WTC11 (cell line): ENCODE measurements at regions not wholly inside any gene's neighbourhood (a gene's known extent, or its start where the extent isn't known, plus 50 kb on each side); places are given as distances from the start of the nearest gene placed in this dataset.

ENCODE experiments used
- ATAC-seq: fragments of 200-7000 bp; cut with Tn5 transposase; 2 replicates; pipeline ENCODE4 v1.10.0; 2021; ENCODE audit warnings: mild to moderate bottlenecking, moderate library complexity
- CTCF ChIA-PET: fragments of 300-600 bp; sonication (Branson Sonifier 250); formaldehyde crosslinking; loops from one replicate; lab custom pipeline; 2021; ENCODE audit warnings: antibody characterized with exemption; lab: Charles Lee
- POLR2A ChIA-PET: fragments of 350-600 bp; sonication (Branson Sonifier 250); formaldehyde crosslinking; loops from one replicate; lab custom pipeline; 2021; ENCODE audit warnings: antibody characterized with exemption; lab: Charles Lee
- DNase-seq: peaks from one replicate; pipeline ENCODE4 v3.0.0; 2021; ENCODE audit warnings: low spot score
- H3K27ac Mint-ChIP-seq: 2 replicates; pipeline ENCODE4 v1.8.0; 2021; ENCODE audit warnings: mixed read lengths
- H3K27me3 Mint-ChIP-seq: 2 replicates; pipeline ENCODE4 v1.8.0; 2021; ENCODE audit warnings: low read depth, mild to moderate bottlenecking, moderate library complexity, mixed read lengths
- H3K36me3 Mint-ChIP-seq: 2 replicates; pipeline ENCODE4 v1.8.0; 2021; ENCODE audit warnings: mixed read lengths
- H3K4me1 Mint-ChIP-seq: 2 replicates; pipeline ENCODE4 v1.8.0; 2022; ENCODE audit warnings: mixed read lengths
- H3K4me3 Mint-ChIP-seq: 2 replicates; pipeline ENCODE4 v1.8.0; 2021; ENCODE audit warnings: mild to moderate bottlenecking, moderate library complexity, mixed read lengths
- H3K9me3 Mint-ChIP-seq: 2 replicates; pipeline ENCODE4 v1.8.0; 2021; ENCODE audit warnings: mixed read lengths
- CBFB ChIP-seq: sonication (generic); formaldehyde crosslinking; IDR thresholded peaks from 2 replicates; pipeline ENCODE4 v1.8.1; 2022; ENCODE audit warnings: mild to moderate bottlenecking, low read depth, missing genetic modification reagents
- CREB1 ChIP-seq: sonication (generic); formaldehyde crosslinking; IDR thresholded peaks from 2 replicates; pipeline ENCODE4 v1.8.0; 2023; ENCODE audit warnings: mild to moderate bottlenecking, missing genetic modification reagents
- FOXK1 ChIP-seq: sonication (generic); formaldehyde crosslinking; IDR thresholded peaks from 2 replicates; pipeline ENCODE4 v1.8.0; 2022; ENCODE audit warnings: mild to moderate bottlenecking, moderate library complexity, missing genetic modification reagents
- FOXP1 ChIP-seq: sonication (generic); formaldehyde crosslinking; IDR thresholded peaks from 2 replicates; pipeline ENCODE4 v1.8.0; 2022; ENCODE audit warnings: missing genetic modification reagents, mild to moderate bottlenecking, moderate library complexity, borderline replicate concordance
- KAT7 ChIP-seq: sonication (generic); formaldehyde crosslinking; IDR thresholded peaks from 2 replicates; pipeline ENCODE4 v1.8.1; 2023; ENCODE audit warnings: missing genetic modification reagents, mild to moderate bottlenecking, borderline replicate concordance
- NFATC4 ChIP-seq: fragments of 250-450 bp; sonication (Bioruptor Pico); IDR thresholded peaks from 2 replicates; pipeline ENCODE4 v1.9.0; 2021; ENCODE audit warnings: mild to moderate bottlenecking
- ZNF138 ChIP-seq: sonication (generic); formaldehyde crosslinking; conservative IDR thresholded peaks from 2 replicates; pipeline ENCODE4 v1.8.1; 2022; ENCODE audit warnings: mild to moderate bottlenecking, moderate library complexity, missing genetic modification reagents
- ZNF232 ChIP-seq: sonication (generic); formaldehyde crosslinking; IDR thresholded peaks from 2 replicates; pipeline ENCODE4 v1.8.0; 2022; ENCODE audit warnings: mild to moderate bottlenecking, missing genetic modification reagents
- ZNF396 ChIP-seq: fragments of 250-450 bp; sonication (Bioruptor Pico); IDR thresholded peaks from 2 replicates; pipeline ENCODE4 v1.8.0; 2021; ENCODE audit warnings: mild to moderate bottlenecking, moderate library complexity, borderline replicate concordance
- ZNF416 ChIP-seq: fragments of 250-450 bp; sonication (Bioruptor Pico); IDR thresholded peaks from 2 replicates; pipeline ENCODE4 v1.9.0; 2021; ENCODE audit warnings: mild to moderate bottlenecking, inconsistent platforms
- ZNF423 ChIP-seq: fragments of 250-450 bp; sonication (Bioruptor Pico); IDR thresholded peaks from 2 replicates; pipeline ENCODE4 v2.1.2; 2022; ENCODE audit warnings: mild to moderate bottlenecking, moderate library complexity
- TF ChIP-seq, protein P1 (sequence below): sonication (generic); formaldehyde crosslinking; conservative IDR thresholded peaks from 2 replicates; pipeline ENCODE4 v1.8.1; 2022; ENCODE audit warnings: mild to moderate bottlenecking, missing genetic modification reagents
- TF ChIP-seq, protein P2 (sequence below): sonication (generic); formaldehyde crosslinking; IDR thresholded peaks from 2 replicates; pipeline ENCODE4 v1.8.1; 2022; ENCODE audit warnings: mild to moderate bottlenecking, moderate library complexity, missing genetic modification reagents
- TF ChIP-seq, protein P3 (sequence below): fragments of 250-450 bp; sonication (Bioruptor Pico); IDR thresholded peaks from 2 replicates; pipeline ENCODE4 v1.9.0; 2021; ENCODE audit warnings: mild to moderate bottlenecking
- TF ChIP-seq, protein P4 (sequence below): sonication (generic); formaldehyde crosslinking; IDR thresholded peaks from 2 replicates; pipeline ENCODE4 v1.8.1; 2023; ENCODE audit warnings: mild to moderate bottlenecking, moderate library complexity, missing genetic modification reagents
- TF ChIP-seq, protein P5 (sequence below): sonication (generic); formaldehyde crosslinking; IDR thresholded peaks from 2 replicates; pipeline ENCODE4 v1.8.1; 2022; ENCODE audit warnings: missing genetic modification reagents, borderline replicate concordance
- TF ChIP-seq, protein P6 (sequence below): fragments of 250-450 bp; sonication (Bioruptor Pico); IDR thresholded peaks from 2 replicates; pipeline ENCODE4 v2.1.2; 2022; ENCODE audit warnings: mild to moderate bottlenecking, moderate library complexity
- TF ChIP-seq, protein P7 (sequence below): sonication (generic); formaldehyde crosslinking; IDR thresholded peaks from 2 replicates; pipeline ENCODE4 v1.8.1; 2023; ENCODE audit warnings: mild to moderate bottlenecking, missing genetic modification reagents, moderate library complexity
- TF ChIP-seq, protein P8 (sequence below): fragments of 250-450 bp; sonication (Bioruptor Pico); conservative IDR thresholded peaks from 2 replicates; pipeline ENCODE4 v1.9.0; 2021; ENCODE audit warnings: mild to moderate bottlenecking
- TF ChIP-seq, protein P9 (sequence below): sonication (generic); formaldehyde crosslinking; IDR thresholded peaks from 2 replicates; pipeline ENCODE4 v1.8.0; 2023; ENCODE audit warnings: missing genetic modification reagents

DNA sequence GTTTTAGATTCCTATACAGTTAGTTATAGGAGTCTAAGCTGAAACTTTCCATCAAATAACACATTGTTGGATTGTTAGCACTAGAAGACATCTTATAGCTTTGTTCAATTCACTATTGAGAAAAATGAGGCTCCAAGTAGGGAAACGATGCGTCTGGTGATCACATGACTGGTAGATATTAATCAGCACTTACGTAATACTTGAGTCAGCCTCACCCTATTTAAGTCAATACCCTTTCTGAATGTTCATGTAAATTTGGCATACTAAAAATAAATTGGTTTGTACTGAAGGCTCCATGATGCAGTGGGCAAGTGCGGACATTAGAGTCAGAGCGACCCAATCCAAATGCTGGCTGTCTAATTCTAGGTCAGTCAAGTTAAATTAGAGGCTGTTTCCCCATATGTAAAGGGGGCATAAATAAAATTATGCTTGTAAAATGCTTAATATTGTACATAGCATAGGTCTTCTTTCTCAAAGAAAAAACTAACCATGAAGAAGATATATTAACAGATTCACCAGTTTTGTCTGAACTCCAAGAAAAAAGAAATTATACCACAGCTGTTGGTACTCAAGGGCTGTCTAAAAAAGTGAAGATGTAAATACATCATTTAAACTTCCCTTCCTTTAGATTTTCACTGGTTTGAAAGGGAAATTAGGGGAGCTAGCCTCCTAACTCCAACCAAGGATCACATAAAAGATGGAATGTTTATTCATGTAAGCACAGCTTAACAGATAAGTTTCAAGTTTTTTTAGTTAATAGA, 406.6 kb upstream of the TLE4 start:
- DNase-seq (no peak), ATAC-seq (no peak)
- Mint-ChIP-seq H3K27me3 (no peaks in the 10 kb centered on the region), H3K36me3 (no peaks in the 10 kb centered on the region), H3K27ac (no peak overlapping the region), H3K9me3 (peaks cover 5% of the 10 kb centered on the region; the same call in 1 of the 2 replicates), H3K4me3 (no peak overlapping the region), H3K4me1 (no peaks in the 10 kb centered on the region)
- ChIA-PET CTCF (interaction anchor here (1.2 kb wide), 1 partner anchor 31 kb away, joined by 4 read pairs; no protein-coding TSS in a partner anchor), POLR2A (no interaction called here)
- TF ChIP-seq CBFB (CRISPR knock-in tag) (no peak), ZNF138 (no peak), FOXP1 (CRISPR knock-in tag) (no peak), ZNF232 (CRISPR knock-in tag) (no peak), CREB1 (CRISPR knock-in tag) (no peak), ZNF423 (CRISPR knock-in tag) (no peak), FOXK1 (no peak), NFATC4 (CRISPR knock-in tag) (no peak), ZNF416 (no peak), ZNF396 (CRISPR knock-in tag) (no peak), KAT7 (no peak)
- TF ChIP-seq, protein P1, sequence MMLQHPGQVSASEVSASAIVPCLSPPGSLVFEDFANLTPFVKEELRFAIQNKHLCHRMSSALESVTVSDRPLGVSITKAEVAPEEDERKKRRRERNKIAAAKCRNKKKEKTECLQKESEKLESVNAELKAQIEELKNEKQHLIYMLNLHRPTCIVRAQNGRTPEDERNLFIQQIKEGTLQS, result no peak
- TF ChIP-seq, protein P2, sequence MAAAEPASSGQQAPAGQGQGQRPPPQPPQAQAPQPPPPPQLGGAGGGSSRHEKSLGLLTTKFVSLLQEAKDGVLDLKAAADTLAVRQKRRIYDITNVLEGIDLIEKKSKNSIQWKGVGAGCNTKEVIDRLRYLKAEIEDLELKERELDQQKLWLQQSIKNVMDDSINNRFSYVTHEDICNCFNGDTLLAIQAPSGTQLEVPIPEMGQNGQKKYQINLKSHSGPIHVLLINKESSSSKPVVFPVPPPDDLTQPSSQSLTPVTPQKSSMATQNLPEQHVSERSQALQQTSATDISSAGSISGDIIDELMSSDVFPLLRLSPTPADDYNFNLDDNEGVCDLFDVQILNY (CRISPR knock-in tag), result no peak
- TF ChIP-seq, protein P3, sequence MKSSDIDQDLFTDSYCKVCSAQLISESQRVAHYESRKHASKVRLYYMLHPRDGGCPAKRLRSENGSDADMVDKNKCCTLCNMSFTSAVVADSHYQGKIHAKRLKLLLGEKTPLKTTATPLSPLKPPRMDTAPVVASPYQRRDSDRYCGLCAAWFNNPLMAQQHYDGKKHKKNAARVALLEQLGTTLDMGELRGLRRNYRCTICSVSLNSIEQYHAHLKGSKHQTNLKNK (CRISPR knock-in tag), result no peak
- TF ChIP-seq, protein P4, sequence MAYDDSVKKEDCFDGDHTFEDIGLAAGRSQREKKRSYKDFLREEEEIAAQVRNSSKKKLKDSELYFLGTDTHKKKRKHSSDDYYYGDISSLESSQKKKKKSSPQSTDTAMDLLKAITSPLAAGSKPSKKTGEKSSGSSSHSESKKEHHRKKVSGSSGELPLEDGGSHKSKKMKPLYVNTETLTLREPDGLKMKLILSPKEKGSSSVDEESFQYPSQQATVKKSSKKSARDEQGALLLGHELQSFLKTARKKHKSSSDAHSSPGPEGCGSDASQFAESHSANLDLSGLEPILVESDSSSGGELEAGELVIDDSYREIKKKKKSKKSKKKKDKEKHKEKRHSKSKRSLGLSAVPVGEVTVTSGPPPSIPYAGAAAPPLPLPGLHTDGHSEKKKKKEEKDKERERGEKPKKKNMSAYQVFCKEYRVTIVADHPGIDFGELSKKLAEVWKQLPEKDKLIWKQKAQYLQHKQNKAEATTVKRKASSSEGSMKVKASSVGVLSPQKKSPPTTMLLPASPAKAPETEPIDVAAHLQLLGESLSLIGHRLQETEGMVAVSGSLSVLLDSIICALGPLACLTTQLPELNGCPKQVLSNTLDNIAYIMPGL, result no peak
- TF ChIP-seq, protein P5, sequence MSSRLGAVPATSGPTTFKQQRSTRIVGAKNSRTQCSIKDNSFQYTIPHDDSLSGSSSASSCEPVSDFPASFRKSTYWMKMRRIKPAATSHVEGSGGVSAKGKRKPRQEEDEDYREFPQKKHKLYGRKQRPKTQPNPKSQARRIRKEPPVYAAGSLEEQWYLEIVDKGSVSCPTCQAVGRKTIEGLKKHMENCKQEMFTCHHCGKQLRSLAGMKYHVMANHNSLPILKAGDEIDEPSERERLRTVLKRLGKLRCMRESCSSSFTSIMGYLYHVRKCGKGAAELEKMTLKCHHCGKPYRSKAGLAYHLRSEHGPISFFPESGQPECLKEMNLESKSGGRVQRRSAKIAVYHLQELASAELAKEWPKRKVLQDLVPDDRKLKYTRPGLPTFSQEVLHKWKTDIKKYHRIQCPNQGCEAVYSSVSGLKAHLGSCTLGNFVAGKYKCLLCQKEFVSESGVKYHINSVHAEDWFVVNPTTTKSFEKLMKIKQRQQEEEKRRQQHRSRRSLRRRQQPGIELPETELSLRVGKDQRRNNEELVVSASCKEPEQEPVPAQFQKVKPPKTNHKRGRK (CRISPR knock-in tag), result no peak
- TF ChIP-seq, protein P6, sequence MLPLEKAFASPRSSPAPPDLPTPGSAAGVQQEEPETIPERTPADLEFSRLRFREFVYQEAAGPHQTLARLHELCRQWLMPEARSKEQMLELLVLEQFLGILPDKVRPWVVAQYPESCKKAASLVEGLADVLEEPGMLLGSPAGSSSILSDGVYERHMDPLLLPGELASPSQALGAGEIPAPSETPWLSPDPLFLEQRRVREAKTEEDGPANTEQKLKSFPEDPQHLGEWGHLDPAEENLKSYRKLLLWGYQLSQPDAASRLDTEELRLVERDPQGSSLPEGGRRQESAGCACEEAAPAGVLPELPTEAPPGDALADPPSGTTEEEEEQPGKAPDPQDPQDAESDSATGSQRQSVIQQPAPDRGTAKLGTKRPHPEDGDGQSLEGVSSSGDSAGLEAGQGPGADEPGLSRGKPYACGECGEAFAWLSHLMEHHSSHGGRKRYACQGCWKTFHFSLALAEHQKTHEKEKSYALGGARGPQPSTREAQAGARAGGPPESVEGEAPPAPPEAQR, result no peak
- TF ChIP-seq, protein P7, sequence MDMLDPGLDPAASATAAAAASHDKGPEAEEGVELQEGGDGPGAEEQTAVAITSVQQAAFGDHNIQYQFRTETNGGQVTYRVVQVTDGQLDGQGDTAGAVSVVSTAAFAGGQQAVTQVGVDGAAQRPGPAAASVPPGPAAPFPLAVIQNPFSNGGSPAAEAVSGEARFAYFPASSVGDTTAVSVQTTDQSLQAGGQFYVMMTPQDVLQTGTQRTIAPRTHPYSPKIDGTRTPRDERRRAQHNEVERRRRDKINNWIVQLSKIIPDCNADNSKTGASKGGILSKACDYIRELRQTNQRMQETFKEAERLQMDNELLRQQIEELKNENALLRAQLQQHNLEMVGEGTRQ, result no peak
- TF ChIP-seq, protein P8, sequence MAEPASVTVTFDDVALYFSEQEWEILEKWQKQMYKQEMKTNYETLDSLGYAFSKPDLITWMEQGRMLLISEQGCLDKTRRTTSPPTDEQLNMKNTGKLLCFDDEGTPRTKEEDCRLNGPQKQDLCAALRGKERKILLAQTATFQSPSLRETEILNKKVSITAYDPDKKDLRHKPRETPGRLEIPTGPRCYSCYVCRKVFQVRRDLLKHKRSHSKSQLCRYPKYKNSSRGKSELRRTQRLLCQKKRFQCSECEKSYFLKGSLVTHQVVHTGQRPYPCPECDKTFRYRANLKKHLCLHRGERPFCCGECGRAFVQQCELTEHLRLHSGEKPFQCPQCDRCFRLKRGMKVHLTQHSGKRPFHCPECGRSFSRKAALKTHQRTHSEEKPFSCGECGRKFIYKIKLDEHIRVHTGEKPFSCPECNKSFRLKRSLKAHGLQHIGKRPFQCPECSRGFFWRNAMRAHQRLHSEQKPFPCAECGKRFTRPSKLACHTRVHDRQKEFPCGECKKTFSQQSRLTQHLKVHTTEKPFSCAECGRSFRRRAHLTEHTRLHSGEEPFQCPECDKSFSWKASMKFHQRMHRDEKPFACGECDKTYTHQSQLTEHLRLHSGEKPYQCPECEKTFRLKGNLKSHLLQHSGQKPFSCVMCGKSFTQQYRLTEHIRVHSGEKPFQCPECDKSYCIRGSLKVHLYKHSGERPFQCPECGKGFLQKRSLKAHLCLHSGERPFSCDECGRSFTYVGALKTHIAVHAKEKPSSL (CRISPR knock-in tag), result no peak
- TF ChIP-seq, protein P9, sequence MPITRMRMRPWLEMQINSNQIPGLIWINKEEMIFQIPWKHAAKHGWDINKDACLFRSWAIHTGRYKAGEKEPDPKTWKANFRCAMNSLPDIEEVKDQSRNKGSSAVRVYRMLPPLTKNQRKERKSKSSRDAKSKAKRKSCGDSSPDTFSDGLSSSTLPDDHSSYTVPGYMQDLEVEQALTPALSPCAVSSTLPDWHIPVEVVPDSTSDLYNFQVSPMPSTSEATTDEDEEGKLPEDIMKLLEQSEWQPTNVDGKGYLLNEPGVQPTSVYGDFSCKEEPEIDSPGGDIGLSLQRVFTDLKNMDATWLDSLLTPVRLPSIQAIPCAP (CRISPR knock-in tag), result no peak
